Neural cell (in vitro differentiated cells): ENCODE measurements at regions not wholly inside any gene's neighbourhood (a gene's known extent, or its start where the extent isn't known, plus 50 kb on each side); places are given as distances from the start of the nearest gene placed in this dataset.

ENCODE experiments used
- H2AFZ ChIP-seq: fragments of 200-600, 300-800 bp; sonication (generic), shearing (Covaris generic); 2 replicates; pipeline ENCODE4 v1.6.0; 2014; ENCODE audit warnings: low read depth, mild to moderate bottlenecking, antibody characterized with exemption, low read length, moderate library complexity
- H3F3A ChIP-seq: fragments of 200-600 bp; shearing (Covaris generic); 2 replicates; pipeline ENCODE4 v1.6.1; 2016; ENCODE audit warnings: mild to moderate bottlenecking, moderate library complexity, mixed read lengths, antibody characterized with exemption, low read length; ENCODE audit not compliant: insufficient read depth, poor library complexity, severe bottlenecking
- H3K27ac ChIP-seq: fragments of 200-600, 300-800 bp; sonication (generic), shearing (Covaris generic); 2 replicates; pipeline ENCODE4 v1.5.1; 2014; ENCODE audit warnings: mild to moderate bottlenecking, low read length, moderate library complexity
- H3K27me3 ChIP-seq: fragments of 300-800, 200-600 bp; sonication (generic), shearing (Covaris generic); 2 replicates; pipeline ENCODE4 v1.6.0; 2014; ENCODE audit warnings: mild to moderate bottlenecking, low read depth, low read length, moderate library complexity; ENCODE audit not compliant: insufficient read depth
- H3K36me3 ChIP-seq: fragments of 300-800, 200-600 bp; sonication (generic), shearing (Covaris generic); 2 replicates; pipeline ENCODE4 v1.5.1; 2014; ENCODE audit warnings: mild to moderate bottlenecking, antibody characterized with exemption, low read length, moderate library complexity; ENCODE audit not compliant: insufficient read depth
- H3K4me2 ChIP-seq: fragments of 300-800, 200-600 bp; sonication (generic), shearing (Covaris generic); 2 replicates; pipeline ENCODE4 v1.6.0; 2014; ENCODE audit warnings: mild to moderate bottlenecking, low read length
- H3K4me3 ChIP-seq: fragments of 300-800, 200-600 bp; sonication (generic), shearing (Covaris generic); 2 replicates; pipeline ENCODE4 v1.5.1; 2014; ENCODE audit warnings: mild to moderate bottlenecking, low read length, moderate library complexity
- H3K79me2 ChIP-seq: fragments of 200-600 bp; shearing (Covaris generic); replicated peaks from 2 replicates; pipeline ENCODE4 v1.6.0; 2014; ENCODE audit warnings: mild to moderate bottlenecking, low read length, moderate library complexity; ENCODE audit not compliant: insufficient read depth
- H3K9ac ChIP-seq: fragments of 300-800, 200-600 bp; sonication (generic), shearing (Covaris generic); 2 replicates; pipeline ENCODE4 v1.6.1; 2016; ENCODE audit warnings: mild to moderate bottlenecking, low read length, mixed read lengths
- H3K9me2 ChIP-seq: fragments of 200-600 bp; shearing (Covaris generic); 2 replicates; pipeline ENCODE4 v1.6.1; 2016; ENCODE audit warnings: mild to moderate bottlenecking, low read length, mixed read lengths; ENCODE audit not compliant: insufficient read depth
- H3K9me3 ChIP-seq: fragments of 200-600, 300-800 bp; sonication (generic), shearing (Covaris generic); 2 replicates; pipeline ENCODE4 v1.6.1; 2016; ENCODE audit warnings: mild to moderate bottlenecking, mixed run types, low read length, moderate library complexity, mixed read lengths
- H4K20me1 ChIP-seq: fragments of 200-600 bp; shearing (Covaris generic); 2 replicates; pipeline ENCODE4 v1.6.1; 2016; ENCODE audit warnings: mild to moderate bottlenecking, mixed run types; ENCODE audit not compliant: insufficient read depth
- CTCF ChIP-seq: fragments of 450-650 bp; IDR thresholded peaks from 2 replicates; pipeline ENCODE4 v1.5.1; 2014; ENCODE audit warnings: antibody characterized with exemption, mild to moderate bottlenecking, moderate library complexity; ENCODE audit not compliant: poor library complexity, severe bottlenecking
- EP300 ChIP-seq: fragments of 450-650 bp; conservative IDR thresholded peaks from 2 replicates; pipeline ENCODE4 v1.6.1; 2014; ENCODE audit warnings: antibody characterized with exemption, mild to moderate bottlenecking, moderate library complexity; ENCODE audit not compliant: poor library complexity, severe bottlenecking
- EZH2 ChIP-seq: fragments of 200-600, 300-800 bp; shearing (Covaris generic), sonication (generic); IDR thresholded peaks from 2 replicates; pipeline ENCODE4 v1.6.1; 2014; ENCODE audit warnings: antibody characterized with exemption, low read length, borderline replicate concordance, mild to moderate bottlenecking; ENCODE audit not compliant: insufficient read depth, poor library complexity, severe bottlenecking
- MXI1 ChIP-seq: fragments of 450-650 bp; conservative IDR thresholded peaks from 2 replicates; pipeline ENCODE4 v1.6.1; 2014; ENCODE audit warnings: antibody characterized with exemption, mild to moderate bottlenecking; ENCODE audit not compliant: poor library complexity, severe bottlenecking
- POLR2AphosphoS5 ChIP-seq: IDR thresholded peaks from 2 replicates; pipeline ENCODE4 v1.6.1; 2012
- RAD21 ChIP-seq: fragments of 450-650 bp; conservative IDR thresholded peaks from 2 replicates; pipeline ENCODE4 v1.6.1; 2014; ENCODE audit warnings: antibody characterized with exemption, mild to moderate bottlenecking, moderate library complexity
- REST ChIP-seq: IDR thresholded peaks from 2 replicates; pipeline ENCODE4 v1.6.1; 2012; ENCODE audit warnings: borderline replicate concordance
- SMC3 ChIP-seq: fragments of 450-650 bp; conservative IDR thresholded peaks from 2 replicates; pipeline ENCODE4 v1.6.1; 2014; ENCODE audit warnings: antibody characterized with exemption, mild to moderate bottlenecking, moderate library complexity; ENCODE audit not compliant: poor library complexity
- TAF1 ChIP-seq: IDR thresholded peaks from 2 replicates; pipeline ENCODE4 v1.6.1; 2012; ENCODE audit warnings: low read depth

GRCh38 chr3:124203292-124203691, 211.4 kb upstream of the ROPN1 start:
- H3F3A ChIP-seq = no peaks in the 10 kb centered on the region
- TF ChIP-seq EP300 = no peak
- TF ChIP-seq RAD21 = no peak
- H3K79me2 ChIP-seq = peaks cover 8% of the 10 kb centered on the region
- H3K9me3 ChIP-seq = no peaks in the 10 kb centered on the region
- no peak overlapping the region for H3K4me2 ChIP-seq
- no peak overlapping the region for H3K9ac ChIP-seq
- H3K4me3 ChIP-seq = no peak overlapping the region
- peaks cover 5% of the 10 kb centered on the region for H3K36me3 ChIP-seq
- no peaks in the 10 kb centered on the region for H4K20me1 ChIP-seq
- no peaks in the 10 kb centered on the region for H3K9me2 ChIP-seq
- H3K27ac ChIP-seq = no peak overlapping the region
- H3K27me3 ChIP-seq = no peaks in the 10 kb centered on the region
- no peak overlapping the region for H2AFZ ChIP-seq

- Histone ChIP-seq H4K20me1 (no peaks in the 10 kb centered on the region), H3K36me3 (no peaks in the 10 kb centered on the region), H3K9ac (no peak overlapping the region), H3K4me3 (no peak overlapping the region), H3K27ac (no peak overlapping the region), H3F3A (no peaks in the 10 kb centered on the region), H3K9me2 (no peaks in the 10 kb centered on the region), H3K27me3 (no peaks in the 10 kb centered on the region), H3K4me2 (no peak overlapping the region), H3K79me2 (peaks cover 8% of the 10 kb centered on the region), H2AFZ (no peak overlapping the region), H3K9me3 (no peaks in the 10 kb centered on the region)
- TF ChIP-seq MXI1 (no peak), CTCF (no peak), SMC3 (no peak), REST (no peak), EP300 (no peak), EZH2 (no peak), TAF1 (no peak), POLR2AphosphoS5 (no peak), RAD21 (no peak)
Measured at GRCh38 chr3:124206225-124207055, 214.5 kb upstream of the ROPN1 start.
